ENCODE measurements at regions not wholly inside any gene's neighbourhood (a gene's known extent, or its start where the extent isn't known, plus 50 kb on each side); places are given as distances from the start of the nearest gene placed in this dataset.

DNA sequence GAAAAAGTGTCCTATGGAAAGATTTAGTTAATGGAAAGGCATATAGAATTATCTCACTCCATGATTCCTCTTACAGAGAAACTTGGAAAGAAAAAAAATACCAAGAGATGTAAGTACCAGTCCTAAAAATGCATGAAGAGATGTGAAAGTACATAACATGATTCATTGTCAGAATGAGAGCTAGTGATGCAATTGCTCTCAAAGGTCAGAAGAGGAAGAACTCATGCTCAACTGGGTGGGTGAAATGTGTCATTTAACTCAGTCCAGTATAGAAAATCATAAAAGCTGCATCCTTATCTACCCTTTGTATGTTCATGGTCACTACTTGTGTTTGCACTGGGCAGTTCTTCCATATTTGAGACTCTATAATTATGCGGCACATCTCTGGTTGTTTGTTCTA lies 300.0 kb upstream of the PIK3C3 start:
- TF ChIP-seq, protein P1, sequence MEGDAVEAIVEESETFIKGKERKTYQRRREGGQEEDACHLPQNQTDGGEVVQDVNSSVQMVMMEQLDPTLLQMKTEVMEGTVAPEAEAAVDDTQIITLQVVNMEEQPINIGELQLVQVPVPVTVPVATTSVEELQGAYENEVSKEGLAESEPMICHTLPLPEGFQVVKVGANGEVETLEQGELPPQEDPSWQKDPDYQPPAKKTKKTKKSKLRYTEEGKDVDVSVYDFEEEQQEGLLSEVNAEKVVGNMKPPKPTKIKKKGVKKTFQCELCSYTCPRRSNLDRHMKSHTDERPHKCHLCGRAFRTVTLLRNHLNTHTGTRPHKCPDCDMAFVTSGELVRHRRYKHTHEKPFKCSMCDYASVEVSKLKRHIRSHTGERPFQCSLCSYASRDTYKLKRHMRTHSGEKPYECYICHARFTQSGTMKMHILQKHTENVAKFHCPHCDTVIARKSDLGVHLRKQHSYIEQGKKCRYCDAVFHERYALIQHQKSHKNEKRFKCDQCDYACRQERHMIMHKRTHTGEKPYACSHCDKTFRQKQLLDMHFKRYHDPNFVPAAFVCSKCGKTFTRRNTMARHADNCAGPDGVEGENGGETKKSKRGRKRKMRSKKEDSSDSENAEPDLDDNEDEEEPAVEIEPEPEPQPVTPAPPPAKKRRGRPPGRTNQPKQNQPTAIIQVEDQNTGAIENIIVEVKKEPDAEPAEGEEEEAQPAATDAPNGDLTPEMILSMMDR (IDR thresholded peaks at IDR 0.05; ENCODE audit: low read length), result no peak
- TF ChIP-seq EZH2 (IDR thresholded peaks at IDR 0.05; ENCODE audit: borderline replicate concordance, low read length), result no peak
